ENCODE measurements at regions not wholly inside any gene's neighbourhood (a gene's known extent, or its start where the extent isn't known, plus 50 kb on each side); places are given as distances from the start of the nearest gene placed in this dataset.

- TF ChIP-seq CTCF (IDR thresholded peaks at IDR 0.05 in 4 of 5, conservative IDR thresholded peaks at IDR 0.05 in 1 of 5) (no peak), POLR2A (IDR thresholded peaks at IDR 0.05) (no peak)
Measured at GRCh38 chr5:18252559-18252958, 618.3 kb downstream of the TAF11L14 start.
